GM19238 (cell line): ENCODE measurements at regions not wholly inside any gene's neighbourhood (a gene's known extent, or its start where the extent isn't known, plus 50 kb on each side); places are given as distances from the start of the nearest gene placed in this dataset.

Source experiments
- DNase-seq: peaks from one replicate; pipeline ENCODE4 v3.0.0; 2011; ENCODE audit warnings: low spot score; ENCODE audit not compliant: insufficient read length

GRCh38 chr1:101316799-101317198, 80.0 kb downstream of the S1PR1 start:
- DNase-seq: no peak

- no peak for DNase-seq
Measured at GRCh38 chr1:101317590-101317989, 80.8 kb downstream of the S1PR1 start.

GRCh38 chr1:101323535-101323934, 86.7 kb downstream of the S1PR1 start:
- no peak for DNase-seq

DNA sequence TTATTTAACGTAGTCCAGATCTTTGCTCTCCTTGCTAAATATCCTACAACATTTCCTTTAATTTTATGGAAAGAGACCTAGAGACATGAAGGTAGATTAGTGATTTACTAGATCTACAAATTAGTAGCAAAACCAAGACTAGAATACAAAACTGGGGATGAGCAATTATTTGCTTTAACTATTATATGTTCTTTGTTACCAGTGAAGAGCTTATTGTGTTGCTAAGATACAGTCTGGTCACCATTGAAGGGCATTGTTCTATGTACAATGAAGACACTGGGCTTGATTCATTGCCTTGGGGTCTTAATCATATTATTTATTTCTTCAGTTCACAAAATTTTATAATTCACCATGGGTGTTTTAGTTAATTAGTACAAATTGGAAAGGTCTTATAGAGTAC, 88.3 kb downstream of the S1PR1 start:
- no peak for DNase-seq

GRCh38 chr1:101330427-101331130, 93.8 kb downstream of the S1PR1 start:
- no peak for DNase-seq

DNA sequence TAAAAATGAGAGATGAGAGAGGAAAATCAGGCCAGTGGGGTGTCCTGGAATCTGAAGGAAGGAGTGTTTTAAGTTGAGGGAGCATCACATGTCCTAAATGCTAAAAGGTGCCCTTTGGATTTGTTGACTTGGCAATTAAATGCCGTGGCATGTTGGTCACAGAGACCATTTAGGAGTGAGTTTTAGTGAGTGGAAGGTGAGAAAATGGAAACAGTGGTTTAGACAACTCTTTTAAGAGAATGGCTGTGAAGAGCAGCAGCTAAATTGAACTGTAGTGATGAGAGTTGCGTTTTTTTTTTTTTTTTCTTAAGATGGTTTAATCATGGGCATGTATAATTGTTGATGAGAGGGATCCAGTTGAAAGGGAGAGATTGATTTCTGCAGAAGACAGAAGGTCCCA, 95.0 kb downstream of the S1PR1 start:
- DNase-seq: no peak

DNA sequence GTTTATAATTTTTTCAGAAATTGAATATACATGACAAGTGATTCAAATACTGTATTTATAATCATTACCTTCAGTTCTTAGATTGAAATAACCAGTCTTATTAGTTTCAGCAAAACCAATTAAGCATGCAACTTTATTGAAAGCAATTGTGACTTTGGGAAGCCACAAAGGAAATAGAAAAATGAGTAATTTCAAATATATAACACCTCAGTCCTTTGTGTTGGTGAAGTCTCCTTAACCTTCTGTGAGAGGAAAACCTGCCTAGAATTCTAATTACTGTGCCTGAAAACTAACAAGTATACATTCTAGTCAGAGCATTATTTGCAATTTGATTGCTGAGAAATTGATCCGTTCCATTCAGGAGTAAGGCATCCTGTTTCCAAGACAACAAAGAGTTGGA, 95.8 kb downstream of the S1PR1 start:
- DNase-seq: no peak

GRCh38 chr1:101333186-101333585, 96.4 kb downstream of the S1PR1 start:
- DNase-seq: no peak

GRCh38 chr1:101337968-101338367, 101.1 kb downstream of the S1PR1 start:
- no peak for DNase-seq

- no peak for DNase-seq
Measured at GRCh38 chr1:101338714-101339430, 102.1 kb downstream of the S1PR1 start.

DNA sequence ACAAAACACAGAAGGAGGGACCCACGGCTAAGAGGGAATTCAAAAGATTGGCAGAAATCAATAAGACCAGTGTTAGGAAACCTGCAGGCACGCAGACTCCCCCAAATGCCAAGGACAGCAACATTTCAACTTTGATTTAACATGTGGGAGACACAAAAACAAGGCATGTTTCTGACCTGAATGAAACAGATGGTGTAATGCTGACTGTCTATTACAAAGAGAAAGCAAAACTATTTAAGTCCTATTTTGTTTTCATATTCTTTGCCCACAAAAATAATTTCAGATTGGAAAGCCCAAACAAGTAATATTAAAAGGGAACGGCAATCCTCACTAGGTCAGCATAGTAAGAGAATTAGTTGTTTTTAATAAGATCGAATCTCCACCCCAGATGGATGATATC, 107.9 kb downstream of the S1PR1 start:
- no peak for DNase-seq

DNA sequence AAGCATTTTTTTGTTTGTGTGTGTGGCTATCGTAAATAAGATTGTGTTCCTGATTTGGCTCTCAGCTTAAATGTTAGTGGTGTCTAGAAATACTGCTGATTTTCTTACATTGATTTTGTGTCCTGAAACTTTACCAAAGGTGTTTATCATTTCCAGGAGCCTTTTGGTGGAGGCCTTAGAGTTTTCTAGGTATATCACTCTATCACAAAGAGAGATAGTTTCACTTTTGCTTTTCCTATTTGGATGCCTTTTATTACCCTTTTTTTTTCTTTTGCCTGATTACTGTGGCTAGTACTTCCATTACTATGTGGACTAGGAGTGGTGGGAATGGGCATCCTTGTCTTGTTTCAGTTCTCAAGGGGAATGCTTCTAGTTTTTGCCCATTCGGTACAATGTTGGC, 109.6 kb downstream of the S1PR1 start:
- DNase-seq: no peak

DNA sequence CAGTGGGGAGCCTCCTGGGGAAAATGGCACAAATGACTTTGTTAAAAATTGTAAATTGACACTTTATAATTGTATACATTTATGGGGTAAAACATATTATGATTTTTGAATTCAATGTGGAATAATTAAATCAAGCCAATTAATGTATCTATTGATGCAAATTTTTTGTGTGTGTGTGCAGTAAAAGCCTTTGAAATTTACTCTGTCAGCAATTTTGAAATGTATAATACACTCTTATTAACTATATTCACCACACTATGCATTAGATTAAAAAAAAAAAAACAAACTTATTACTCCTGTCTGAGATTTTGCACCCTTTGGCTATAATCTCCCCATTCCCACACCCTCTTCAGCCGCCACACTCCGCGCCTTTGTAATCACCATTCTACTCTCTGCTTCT, 119.2 kb downstream of the S1PR1 start:
- DNase-seq: no peak

DNA sequence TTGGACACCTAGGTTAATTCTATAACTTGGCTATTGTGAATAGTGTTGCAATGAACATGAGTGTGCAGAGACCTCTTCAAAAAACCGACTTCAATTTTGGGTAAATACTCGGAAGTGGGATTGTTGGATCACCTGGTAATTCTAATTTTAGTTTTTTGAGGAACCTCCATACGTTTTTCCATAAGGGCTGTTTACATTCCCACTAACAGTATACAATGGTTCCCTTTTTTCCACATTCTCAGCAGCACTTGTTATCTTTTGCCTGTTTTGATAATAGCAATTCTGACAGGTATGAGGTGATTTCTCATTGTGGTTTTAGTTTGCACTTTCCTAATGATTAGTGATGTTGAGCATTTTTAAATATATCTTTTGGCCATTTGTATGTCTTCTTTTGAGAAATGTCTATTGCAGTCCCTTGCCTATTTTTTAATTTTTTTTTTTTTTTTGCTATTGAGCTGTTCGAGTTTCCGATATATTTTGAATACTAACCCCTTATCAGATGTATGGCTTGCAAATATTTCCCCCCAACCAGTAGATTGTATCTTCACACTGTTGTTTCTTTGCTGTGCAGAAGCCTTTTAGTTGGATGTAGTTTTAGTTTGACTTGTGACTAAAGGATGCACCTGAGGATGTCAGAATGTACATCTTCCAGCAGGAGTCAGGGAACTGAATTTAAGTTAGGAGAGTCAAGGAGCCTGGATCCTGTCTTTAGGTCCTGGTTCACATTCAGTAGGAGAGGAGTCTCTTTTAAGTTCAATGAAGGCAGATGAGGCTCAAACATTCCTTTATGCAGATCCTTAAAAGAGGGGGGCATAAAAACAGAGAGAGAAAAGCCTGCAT, 120.0 kb downstream of the S1PR1 start:
- DNase-seq: no peak

- DNase-seq: peak; percentile 51
Measured at GRCh38 chr1:101357444-101357986, 120.7 kb downstream of the S1PR1 start.

DNA sequence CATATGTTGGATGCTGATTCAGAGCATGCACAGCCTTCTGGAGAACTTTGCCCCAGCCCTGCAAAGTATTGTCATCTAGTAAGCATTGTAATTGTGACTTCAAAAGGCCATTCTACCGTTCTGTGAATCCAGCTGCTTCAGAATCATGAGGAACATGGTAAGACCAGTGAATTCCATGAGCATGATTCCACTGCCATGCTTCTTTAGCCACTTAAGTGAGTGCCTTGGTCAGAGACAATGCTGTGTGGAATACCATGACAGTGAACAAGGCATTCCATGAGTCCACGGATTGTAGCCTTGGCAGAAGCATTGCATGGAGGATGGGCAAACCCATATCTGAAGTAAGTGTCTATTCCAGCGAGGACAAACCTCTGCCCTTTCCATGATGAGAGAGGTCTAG, 123.7 kb downstream of the S1PR1 start:
- DNase-seq: no peak

DNA sequence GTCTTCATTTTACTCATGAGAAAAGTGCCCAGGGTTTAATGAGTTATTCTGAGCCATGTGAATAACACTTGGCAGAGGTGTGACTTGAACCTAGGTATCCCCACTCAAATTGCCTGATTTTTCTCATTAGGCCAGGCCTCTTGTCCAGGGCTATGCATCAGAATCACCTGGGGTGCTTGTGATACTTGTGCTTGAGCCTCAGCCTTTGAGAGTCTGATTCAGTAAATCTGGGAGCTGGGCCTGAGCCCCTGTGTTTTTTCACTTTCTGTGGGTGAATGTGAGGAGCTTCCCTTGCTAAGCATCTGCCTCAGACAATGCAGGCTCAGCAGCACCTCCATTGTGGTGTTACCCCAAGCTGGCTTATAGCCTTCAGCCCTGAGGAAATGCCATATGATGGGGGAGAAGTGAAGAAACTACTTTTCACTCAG, 127.1 kb downstream of the S1PR1 start:
- DNase-seq: no peak

DNA sequence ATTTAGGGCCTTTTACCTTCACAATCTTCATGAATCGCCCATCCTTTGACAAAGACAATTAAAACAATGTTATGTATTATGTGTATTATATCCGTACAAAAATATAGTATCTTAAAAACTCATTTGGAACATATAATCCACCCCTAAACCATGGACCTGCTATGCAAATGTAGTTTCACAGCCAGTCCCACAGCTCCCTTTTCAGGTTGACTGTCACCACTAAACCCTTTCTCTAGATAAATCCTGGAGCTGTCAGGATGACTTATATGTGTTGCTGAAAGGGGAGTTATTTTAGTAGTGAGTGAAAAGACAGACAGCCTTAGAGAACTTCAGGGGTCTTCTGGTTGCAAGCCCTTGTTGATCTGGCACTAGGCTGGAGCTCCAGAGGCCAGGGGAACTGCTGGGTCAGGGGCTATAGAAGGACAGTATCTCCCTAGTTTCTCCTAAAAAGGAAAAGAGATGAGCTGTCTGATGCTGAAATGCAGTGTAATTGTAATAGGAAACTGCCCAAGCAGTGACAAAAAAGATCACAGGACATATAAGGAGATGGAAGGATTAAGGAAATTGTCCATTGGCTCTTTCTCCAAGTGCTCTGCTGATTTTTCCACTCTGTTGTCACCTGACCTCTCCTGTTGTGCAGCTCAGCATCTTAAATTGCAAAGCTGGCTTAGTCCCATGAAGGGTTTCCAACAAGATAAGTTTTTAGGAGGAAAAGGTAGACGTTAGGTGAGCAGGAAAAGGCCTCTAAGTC, 127.7 kb downstream of the S1PR1 start:
- no peak for DNase-seq

DNA sequence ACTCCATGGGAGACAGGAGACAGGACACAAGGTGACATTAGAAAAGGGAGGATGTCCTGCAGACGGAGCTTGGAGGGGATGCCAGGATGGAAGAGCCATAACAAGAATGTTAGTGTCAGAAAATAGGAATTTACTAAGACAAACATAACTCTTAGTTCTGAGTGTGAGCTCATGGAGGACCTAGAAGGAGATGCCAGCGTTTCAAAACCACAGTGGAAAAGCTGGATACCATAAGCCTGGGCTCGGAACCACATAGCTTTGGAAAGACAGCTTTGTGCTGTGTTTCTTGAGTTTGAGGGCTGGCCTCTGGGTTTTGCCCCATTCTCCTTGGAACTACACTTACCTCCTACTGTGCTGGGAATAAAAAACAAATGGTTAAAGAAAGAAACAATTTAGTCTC, 128.4 kb downstream of the S1PR1 start:
- DNase-seq: no peak

DNA sequence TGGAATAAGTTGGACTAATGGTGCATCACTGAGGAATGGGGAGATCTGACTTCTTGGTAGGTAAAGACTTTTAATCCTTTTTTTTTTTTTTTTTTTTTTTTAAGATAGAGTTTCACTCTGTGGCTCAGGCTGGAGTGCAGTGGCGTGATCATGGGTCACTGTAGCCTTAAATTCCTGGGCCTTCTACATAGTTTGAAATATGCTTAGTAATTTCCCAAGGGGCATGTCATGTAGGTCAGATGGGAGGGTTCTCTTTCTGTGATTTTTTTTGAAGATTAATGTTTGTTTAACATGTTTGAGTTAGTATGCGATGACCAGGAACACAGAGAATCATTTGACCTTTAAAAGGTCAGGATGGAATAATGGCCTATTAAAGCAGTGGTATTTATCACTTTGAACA, 129.1 kb downstream of the S1PR1 start:
- DNase-seq: no peak

DNA sequence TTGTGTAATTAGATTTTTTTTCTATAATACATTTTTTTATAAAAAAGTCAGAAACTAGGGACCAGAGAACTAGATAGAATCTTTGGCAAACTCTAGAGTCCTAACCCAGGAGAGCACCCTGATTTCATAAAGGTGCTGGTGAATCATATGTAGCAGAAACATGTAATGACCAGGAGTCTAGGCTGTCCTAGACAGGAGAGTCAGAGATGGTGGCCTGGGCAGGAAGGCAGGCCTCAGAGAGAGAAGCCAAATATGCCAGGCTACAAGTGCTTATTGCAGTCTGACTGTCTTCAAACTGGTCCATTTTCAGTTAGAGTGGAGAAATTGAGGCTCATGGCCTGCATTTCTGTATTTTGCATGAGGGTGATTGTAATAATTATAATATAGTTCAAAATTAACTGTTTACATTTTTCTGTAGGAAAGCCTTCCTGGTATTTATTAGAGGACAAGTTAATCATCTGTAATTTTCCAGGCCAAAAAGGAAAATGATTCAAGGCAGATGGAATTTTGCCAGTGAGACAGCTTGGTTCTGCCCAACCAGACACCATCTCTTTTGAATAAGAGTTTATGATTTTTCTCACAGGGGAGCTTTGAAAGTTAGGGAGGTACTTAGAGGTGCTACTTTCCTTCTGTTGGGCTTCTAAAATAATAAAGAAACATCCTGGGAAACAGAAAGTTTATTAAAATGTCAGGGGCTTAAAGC, 129.8 kb downstream of the S1PR1 start:
- DNase-seq: no peak
